Omental fat pad (tissue), 3 donors: ENCODE measurements at regions not wholly inside any gene's neighbourhood (a gene's known extent, or its start where the extent isn't known, plus 50 kb on each side); places are given as distances from the start of the nearest gene placed in this dataset.

Experiments used
- ATAC-seq: fragments of 150-250 bp; one replicate; pipeline ENCODE4 v1.9.1; 2016; ENCODE audit warnings: mild to moderate bottlenecking, moderate library complexity; ENCODE audit not compliant: low FRiP score
- DNase-seq: peaks from one replicate; pipeline ENCODE4 v3.0.0-alpha.2; 2019; ENCODE audit warnings: low spot score
- TF ChIP-seq, protein P1 (sequence below), 3 donors: fragments of 450-650 bp; IDR thresholded peaks; one replicate each; pipeline ENCODE4 v1.5.1; 2016 to 2017; ENCODE audit warnings: antibody characterized with exemption in 3 of 3, mild to moderate bottlenecking in 3 of 3, moderate library complexity in 2 of 3

DNA sequence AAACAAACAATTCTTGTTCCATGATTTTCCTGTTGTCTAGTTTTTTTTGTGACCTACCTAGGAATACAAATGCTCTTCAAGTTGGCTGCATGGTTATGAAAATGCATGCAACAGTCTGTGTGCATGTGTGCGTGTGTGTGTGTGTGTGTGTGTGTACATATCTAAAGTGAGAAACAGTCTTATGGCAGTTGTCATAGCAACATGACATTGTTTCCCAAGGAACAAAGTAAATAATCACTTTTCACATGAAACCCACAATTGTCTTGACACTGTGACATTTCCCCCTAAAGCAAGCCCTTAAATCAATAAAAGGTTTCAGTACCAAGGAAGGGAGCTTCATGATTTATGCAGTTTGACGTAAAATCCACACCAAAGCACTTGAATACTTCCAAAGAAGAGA, 758.4 kb downstream of the CDH8 start:
- no peak for DNase-seq
- ATAC-seq: no peak
- TF ChIP-seq, protein P1, sequence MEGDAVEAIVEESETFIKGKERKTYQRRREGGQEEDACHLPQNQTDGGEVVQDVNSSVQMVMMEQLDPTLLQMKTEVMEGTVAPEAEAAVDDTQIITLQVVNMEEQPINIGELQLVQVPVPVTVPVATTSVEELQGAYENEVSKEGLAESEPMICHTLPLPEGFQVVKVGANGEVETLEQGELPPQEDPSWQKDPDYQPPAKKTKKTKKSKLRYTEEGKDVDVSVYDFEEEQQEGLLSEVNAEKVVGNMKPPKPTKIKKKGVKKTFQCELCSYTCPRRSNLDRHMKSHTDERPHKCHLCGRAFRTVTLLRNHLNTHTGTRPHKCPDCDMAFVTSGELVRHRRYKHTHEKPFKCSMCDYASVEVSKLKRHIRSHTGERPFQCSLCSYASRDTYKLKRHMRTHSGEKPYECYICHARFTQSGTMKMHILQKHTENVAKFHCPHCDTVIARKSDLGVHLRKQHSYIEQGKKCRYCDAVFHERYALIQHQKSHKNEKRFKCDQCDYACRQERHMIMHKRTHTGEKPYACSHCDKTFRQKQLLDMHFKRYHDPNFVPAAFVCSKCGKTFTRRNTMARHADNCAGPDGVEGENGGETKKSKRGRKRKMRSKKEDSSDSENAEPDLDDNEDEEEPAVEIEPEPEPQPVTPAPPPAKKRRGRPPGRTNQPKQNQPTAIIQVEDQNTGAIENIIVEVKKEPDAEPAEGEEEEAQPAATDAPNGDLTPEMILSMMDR (IDR thresholded peaks at IDR 0.05): no peak

DNA sequence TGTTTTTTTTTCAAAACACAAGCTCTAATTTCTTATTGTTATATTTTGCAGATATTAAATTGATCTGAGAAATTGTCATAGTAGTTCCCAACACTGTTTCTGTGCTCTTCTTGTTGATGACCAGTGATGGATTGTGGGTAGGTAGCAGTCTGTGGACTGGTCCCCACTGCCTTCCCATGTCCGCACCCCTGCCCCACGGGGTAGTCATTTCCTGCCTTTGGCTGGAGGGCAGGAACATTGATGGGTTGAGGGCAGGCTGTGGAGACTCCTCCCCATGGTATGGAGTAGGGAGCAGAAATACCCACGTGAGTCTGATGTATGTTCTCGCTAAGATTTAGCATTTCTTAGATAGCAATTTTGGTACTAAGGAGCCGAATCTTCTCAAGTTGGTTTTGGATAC, 762.0 kb downstream of the CDH8 start:
- TF ChIP-seq, protein P1 (IDR thresholded peaks at IDR 0.05): no peak
- no peak for DNase-seq
- no peak for ATAC-seq

DNA sequence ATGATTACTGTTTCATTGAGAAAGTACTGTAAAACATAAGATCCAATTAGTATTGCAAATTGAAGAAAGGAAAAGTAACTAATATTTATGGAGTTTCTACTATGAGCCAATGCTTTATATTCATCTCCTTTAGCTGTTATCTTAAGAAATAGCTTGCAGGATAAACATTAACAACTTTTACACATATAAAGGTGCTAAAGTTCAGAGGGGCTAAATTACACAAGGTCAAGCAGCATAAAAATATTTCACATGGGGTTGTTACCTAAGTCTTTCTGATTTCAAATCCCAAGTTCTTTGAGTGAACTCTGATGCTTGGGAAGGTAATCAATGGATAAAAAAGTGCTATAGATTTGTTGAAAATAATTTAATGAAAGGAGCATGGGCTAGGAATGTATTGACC, 765.5 kb downstream of the CDH8 start:
- ATAC-seq (no peak), DNase-seq (no peak)
- TF ChIP-seq, protein P1 (IDR thresholded peaks at IDR 0.05): no peak

DNA sequence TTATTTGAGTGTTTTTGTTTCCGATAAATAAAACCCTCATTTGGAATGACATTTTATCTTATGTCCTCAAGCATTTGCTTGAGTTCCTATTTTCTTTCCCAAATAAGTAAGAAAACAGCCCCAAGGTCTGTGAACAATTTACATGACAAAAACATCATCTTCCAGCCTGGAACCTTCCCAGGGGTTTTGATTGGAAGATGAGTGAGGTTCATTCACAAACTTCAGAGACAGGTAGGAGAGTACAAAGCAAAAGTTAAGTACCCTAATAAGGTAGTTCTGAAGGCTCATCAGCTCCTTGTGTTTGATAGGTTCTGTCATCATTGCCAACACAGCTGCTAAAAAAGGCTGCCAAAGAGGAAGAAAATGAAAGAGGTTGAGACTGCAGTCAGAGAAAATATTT, 772.8 kb downstream of the CDH8 start:
- DNase-seq (no peak), ATAC-seq (no peak)
- TF ChIP-seq, protein P1 (IDR thresholded peaks at IDR 0.05): no peak

DNA sequence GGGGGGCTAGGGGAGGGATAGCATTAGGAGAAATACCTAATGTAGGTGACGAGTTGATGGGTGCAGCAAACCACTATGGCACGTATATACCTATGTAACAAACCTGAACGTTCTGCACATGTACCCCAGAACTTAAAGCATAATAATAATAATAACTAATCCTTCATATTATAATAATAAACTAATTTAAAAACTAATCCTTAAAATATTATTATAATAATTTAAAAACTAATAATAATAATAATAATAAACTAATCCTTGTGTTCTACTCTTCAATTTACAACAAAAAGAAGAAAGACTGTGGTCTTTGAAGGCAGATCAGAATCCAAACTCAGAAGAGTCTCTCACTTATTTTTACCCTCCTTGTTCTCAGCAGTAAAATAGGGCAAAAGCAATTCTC, 774.9 kb downstream of the CDH8 start:
- DNase-seq (no peak), ATAC-seq (no peak)
- TF ChIP-seq, protein P1 (IDR thresholded peaks at IDR 0.05): no peak

DNA sequence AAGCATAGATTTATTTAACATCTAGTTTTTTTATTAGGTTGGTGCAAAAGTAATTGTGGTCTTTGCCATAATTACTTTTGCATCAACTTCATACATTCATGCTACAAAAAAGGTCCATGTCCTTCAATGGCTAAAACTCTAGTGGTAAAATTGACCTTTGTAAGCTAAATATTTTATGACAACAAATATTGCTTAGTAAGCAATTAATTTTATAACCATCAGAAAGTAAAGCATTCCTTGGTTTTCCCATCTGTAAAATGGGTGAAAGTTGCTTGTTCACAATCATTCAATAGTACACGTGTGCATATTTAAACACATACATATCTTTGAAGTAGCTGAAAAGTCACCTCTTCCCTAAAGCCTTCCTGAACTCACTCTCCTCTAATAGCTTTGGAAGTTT, 789.6 kb downstream of the CDH8 start:
- no peak for ATAC-seq
- TF ChIP-seq, protein P1 (IDR thresholded peaks at IDR 0.05): no peak

DNA sequence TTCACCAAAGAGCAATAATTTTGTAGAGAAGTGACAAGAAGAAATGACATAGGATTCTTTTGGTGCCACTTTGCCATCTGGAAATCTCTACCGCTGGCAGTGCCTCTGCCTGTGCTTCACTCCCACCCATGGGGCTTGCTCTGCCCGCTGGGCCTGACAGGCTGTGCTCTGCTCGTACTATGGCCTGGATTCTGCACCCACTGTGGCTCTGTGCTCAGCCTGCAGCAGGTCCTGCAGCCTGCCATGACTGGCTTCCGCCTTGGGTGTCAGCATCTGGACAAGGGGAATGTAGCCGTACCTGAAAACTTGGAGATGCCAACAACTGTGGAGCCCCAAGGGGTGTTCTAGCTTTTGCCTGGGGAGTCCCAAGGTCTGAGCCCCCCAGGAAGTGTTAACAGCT, 792.3 kb downstream of the CDH8 start:
- DNase-seq (no peak), ATAC-seq (no peak)
- TF ChIP-seq, protein P1 (IDR thresholded peaks at IDR 0.05): no peak

More for the DNA sequence above, 789.6 kb downstream of the CDH8 start:
- DNase-seq: no peak
